Fibroblast of lung (primary cell): ENCODE measurements at regions not wholly inside any gene's neighbourhood (a gene's known extent, or its start where the extent isn't known, plus 50 kb on each side); places are given as distances from the start of the nearest gene placed in this dataset.

Experiments
- EZH2 ChIP-seq: IDR thresholded peaks from 2 replicates; pipeline ENCODE4 v1.5.1; 2012; ENCODE audit warnings: low read length, control low read depth, mild to moderate bottlenecking; ENCODE audit errors: missing control alignments
- TF ChIP-seq, protein P1 (sequence below), 2 donors: IDR thresholded peaks in 1 of 2; conservative IDR thresholded peaks in 1 of 2; 1 replicate in 1 of 2; 2 replicates in 1 of 2; pipeline ENCODE4 v1.5.1; 2011 to 2012; ENCODE audit warnings: low read length in 2 of 2, control low read depth in 1 of 2, inconsistent platforms in 1 of 2, low read depth in 1 of 2, mild to moderate bottlenecking in 1 of 2

GRCh38 chr14:23863836-23864235, 89.7 kb upstream of the DHRS4 start:
- TF ChIP-seq, protein P1, sequence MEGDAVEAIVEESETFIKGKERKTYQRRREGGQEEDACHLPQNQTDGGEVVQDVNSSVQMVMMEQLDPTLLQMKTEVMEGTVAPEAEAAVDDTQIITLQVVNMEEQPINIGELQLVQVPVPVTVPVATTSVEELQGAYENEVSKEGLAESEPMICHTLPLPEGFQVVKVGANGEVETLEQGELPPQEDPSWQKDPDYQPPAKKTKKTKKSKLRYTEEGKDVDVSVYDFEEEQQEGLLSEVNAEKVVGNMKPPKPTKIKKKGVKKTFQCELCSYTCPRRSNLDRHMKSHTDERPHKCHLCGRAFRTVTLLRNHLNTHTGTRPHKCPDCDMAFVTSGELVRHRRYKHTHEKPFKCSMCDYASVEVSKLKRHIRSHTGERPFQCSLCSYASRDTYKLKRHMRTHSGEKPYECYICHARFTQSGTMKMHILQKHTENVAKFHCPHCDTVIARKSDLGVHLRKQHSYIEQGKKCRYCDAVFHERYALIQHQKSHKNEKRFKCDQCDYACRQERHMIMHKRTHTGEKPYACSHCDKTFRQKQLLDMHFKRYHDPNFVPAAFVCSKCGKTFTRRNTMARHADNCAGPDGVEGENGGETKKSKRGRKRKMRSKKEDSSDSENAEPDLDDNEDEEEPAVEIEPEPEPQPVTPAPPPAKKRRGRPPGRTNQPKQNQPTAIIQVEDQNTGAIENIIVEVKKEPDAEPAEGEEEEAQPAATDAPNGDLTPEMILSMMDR (conservative IDR thresholded peaks at IDR 0.05 in 1 of 2, IDR thresholded peaks at IDR 0.05 in 1 of 2; ENCODE audit: low read depth in 1 of 2, low read length in 2 of 2), result no peak
- no peak for TF ChIP-seq EZH2
